ENCODE measurements at regions not wholly inside any gene's neighbourhood (a gene's known extent, or its start where the extent isn't known, plus 50 kb on each side); places are given as distances from the start of the nearest gene placed in this dataset.

DNA sequence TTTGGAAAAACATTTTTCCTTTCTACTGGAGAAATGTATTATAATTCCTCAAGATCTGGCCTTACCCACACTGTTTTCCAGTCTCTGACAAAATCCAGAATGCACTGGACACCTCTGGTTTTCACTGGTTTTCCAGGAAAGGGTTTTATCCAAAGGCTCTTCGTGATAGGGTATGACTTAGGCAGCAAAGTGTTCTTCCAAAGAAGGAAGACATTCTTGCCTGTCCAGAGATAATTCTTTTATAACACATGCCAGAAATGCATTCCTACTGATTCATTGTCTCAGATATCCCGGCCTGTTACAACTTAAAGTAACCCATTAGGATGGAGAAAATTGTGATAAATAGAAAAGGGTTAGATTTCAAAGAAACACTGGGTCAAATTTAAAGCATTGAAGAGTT lies 2343.1 kb downstream of the PCDH7 start:
- TF ChIP-seq EP300 (IDR thresholded peaks at IDR 0.05; ENCODE audit: borderline replicate concordance), result no peak
- no peak for TF ChIP-seq CREB1 (IDR thresholded peaks at IDR 0.05; ENCODE audit: low read depth)
- TF ChIP-seq RAD21 (IDR thresholded peaks at IDR 0.05; ENCODE audit: low read depth), result no peak
- TF ChIP-seq YY1 (IDR thresholded peaks at IDR 0.05; ENCODE audit: low read depth), result no peak
- TF ChIP-seq, protein P1, sequence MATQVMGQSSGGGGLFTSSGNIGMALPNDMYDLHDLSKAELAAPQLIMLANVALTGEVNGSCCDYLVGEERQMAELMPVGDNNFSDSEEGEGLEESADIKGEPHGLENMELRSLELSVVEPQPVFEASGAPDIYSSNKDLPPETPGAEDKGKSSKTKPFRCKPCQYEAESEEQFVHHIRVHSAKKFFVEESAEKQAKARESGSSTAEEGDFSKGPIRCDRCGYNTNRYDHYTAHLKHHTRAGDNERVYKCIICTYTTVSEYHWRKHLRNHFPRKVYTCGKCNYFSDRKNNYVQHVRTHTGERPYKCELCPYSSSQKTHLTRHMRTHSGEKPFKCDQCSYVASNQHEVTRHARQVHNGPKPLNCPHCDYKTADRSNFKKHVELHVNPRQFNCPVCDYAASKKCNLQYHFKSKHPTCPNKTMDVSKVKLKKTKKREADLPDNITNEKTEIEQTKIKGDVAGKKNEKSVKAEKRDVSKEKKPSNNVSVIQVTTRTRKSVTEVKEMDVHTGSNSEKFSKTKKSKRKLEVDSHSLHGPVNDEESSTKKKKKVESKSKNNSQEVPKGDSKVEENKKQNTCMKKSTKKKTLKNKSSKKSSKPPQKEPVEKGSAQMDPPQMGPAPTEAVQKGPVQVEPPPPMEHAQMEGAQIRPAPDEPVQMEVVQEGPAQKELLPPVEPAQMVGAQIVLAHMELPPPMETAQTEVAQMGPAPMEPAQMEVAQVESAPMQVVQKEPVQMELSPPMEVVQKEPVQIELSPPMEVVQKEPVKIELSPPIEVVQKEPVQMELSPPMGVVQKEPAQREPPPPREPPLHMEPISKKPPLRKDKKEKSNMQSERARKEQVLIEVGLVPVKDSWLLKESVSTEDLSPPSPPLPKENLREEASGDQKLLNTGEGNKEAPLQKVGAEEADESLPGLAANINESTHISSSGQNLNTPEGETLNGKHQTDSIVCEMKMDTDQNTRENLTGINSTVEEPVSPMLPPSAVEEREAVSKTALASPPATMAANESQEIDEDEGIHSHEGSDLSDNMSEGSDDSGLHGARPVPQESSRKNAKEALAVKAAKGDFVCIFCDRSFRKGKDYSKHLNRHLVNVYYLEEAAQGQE (IDR thresholded peaks at IDR 0.05; ENCODE audit: low read depth), result no peak
